HG02840 (cell line): ENCODE measurements at regions not wholly inside any gene's neighbourhood (a gene's known extent, or its start where the extent isn't known, plus 50 kb on each side); places are given as distances from the start of the nearest gene placed in this dataset.
"Not testable (repeated sequence)": the region's sequence is repeated elsewhere in the genome, so short reads cannot be mapped to it uniquely, and the experiment has no call there.

Experiments
- ATAC-seq: cut with Tn5 transposase; IDR thresholded peaks from one replicate; pipeline ENCODE4 v1.9.1; 2021; ENCODE audit warnings: mild to moderate bottlenecking, moderate library complexity, moderate number of reproducible peaks; ENCODE audit not compliant: unreplicated experiment, low FRiP score

DNA sequence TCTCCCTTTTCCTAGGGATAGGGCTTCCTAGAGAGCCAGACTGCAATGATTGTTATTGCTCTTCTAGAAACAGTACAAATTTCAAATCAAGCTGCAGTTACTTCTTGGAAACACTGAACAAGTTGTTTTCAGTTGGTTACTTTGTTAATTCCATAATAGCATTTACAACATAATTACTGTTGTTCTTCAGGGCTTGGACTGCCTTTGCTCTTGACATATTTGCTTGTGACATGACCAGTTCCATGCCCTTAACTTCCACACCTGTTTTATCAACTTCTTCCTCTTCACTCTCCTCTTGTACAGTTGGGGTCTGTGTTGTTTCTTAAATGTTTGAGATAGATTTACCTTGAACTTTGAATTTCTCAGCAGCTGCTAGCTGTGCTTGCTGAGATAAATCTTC, 104.4 kb downstream of the SEC23IP start:
- no peak for ATAC-seq

DNA sequence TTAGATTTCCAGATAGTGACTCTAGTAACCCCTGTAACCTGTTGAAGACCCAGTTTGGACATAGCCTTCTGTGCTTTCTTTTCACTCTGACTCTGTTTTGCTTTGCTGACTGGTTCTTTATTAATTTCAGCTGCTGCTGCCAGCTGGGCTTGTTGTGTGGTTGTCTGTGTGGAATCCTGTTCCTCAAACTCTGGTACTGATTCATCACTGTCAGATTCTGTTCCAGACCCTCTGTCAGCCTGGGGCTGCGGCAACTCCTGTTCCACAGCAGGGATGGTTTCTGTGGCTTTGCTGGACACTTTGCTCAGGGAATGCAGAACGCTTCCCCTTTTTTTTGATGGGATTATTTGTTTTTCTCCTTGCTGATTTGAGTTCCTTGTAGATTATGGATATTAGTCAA, 104.9 kb downstream of the SEC23IP start:
- ATAC-seq, result no peak

DNA sequence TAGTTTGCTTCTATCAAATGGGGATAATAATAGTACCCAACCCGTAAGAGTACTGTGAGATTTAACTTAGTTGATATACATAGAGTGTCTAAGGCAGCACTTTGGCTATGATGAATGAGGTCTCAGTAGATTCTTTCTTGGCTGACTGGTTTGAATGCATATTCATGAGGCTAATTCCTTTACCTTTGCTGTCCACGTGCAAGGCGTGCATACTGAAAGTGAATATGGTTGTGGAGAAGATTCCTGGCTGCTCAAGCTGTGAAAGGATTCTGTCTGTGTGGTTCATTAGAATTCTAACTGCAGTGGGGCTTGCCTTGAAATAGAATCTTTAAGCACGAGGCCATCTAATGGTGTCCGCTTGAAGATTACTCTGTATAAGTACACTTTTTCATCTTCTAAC, 110.3 kb downstream of the SEC23IP start:
- ATAC-seq, result no peak

DNA sequence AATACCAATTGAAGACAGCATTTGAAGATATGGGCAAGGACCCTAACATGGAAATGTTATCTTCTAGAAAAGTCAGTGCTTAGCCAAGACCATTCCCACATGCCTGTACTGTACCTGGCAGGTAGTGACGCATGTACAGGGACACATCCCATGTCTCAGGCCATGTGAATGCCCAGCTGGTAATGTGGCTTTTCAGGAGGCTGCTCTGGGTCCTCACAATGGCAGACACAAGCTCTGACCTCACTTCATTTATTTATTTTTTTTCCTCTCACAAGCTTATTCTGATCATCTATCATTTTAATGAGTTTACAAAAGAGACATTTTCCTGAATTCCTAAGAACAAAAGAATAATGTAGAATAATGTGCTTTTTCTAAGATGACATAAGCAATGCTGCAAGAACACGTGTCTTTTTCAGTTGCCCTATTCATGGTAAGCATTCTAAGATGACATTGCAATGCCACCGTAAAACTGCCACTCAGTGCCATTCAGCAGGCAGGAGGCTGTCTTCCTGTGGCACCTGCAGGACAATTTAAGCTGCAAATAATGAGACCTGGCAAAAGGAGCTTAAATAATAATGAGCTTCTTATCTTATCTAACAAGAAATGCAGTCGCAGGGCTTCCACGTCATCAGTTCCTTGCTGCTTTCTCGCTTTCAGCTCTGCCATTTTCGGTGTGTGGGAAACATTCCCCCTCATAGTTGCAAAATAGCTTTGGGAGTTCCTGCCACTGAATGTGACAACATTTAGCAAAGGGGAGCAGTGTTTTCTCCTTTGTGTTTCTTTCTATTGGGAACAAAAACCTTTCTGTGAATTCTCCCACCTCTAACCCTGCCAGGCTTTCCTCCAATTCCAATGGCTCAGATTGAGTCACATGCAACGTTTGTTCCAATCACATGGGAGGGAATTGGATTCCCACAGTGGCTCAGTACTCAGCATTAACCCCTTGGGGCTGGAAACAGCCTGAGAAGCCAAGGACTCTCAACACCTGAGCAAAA, 113.0 kb downstream of the SEC23IP start:
- no peak for ATAC-seq

DNA sequence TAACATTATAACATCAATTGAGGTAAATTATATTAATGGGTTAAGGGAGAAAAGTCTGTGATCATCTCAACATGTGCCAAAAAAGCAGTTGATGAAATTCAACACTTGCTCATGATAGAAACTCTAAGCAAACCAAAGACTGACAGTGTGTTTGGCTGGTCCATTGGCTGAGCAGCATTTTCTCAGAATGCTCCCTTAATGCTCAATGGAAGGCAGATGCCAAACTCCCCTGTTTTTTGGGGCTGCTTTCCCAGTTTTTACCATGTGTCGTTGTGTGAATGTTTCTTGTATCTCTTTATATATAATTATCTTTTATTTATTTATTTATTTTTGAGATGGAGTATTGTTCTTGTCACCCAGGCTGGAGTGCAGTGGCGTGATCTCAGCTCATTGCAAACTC, 114.7 kb downstream of the SEC23IP start:
- ATAC-seq, result no peak

DNA sequence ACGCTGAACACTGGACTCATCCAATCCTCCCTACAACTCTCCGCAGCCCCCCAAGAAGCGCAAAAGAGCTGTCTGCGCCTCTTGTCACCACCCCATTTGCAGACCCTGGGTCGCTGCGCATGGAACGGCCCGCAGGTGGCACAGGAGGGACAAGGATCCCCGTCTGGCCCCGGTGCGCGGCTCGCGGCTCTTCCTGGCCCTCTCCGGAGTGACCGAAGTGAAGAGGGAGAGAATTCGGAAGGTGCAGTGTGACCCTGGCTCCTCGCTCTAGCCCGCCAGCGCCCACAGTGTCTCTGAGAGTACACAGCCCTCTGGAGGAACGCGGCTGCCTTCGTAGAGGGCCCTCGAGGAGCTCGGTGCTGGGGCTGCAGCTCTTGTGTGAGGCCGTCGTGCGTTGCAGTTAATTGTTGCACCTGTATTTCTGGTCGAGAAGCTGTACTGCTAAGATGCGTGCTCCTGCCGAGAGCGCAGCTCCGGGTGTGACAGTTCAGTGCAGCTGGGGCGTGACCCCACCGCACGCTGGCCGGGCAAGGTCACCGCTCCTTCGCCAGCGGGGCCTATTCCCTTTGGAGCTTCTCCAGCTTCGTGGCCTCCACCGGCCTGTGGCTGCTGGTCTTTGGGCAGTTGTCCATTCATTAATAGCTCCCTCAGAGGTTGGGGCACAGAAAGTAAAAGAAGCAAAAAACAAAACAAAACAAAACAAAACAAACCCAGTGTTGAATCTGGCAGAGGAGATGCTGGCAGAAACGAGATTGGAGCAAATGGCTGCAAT, 119.0 kb downstream of the SEC23IP start:
- ATAC-seq, result no peak

DNA sequence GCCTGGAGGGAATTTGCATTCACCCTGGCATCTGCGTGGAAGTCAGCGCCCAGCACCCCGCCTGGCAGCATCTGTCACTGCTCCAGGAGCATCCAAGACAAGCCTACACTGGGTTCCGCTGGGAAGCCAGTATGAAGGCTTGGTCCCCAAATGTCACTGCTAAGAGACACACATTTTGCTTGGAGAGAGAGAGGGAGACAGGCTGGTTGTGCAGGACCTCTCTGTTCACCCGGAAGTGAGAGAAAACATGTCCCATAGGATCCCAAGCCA, 119.5 kb downstream of the SEC23IP start:
- no peak for ATAC-seq

DNA sequence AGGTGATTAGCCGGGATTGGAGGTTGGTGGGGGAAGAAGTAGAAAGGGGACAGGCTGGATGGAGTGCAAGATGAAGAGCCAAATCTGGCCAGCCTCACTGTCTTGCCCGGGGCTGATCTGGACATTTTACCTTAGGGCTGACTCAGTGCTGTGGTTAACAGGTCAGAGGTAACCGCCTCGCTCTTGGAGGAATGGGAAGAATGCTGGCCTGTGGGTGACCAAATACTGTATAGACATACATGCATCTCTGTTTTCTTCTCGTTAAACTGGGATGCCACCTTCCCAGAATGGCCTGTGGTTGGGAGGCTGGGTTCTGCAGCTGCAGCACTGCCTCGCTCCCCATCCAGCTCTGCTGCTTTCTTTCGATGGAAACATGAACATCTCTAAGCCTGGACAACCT, 120.0 kb downstream of the SEC23IP start:
- no peak for ATAC-seq

DNA sequence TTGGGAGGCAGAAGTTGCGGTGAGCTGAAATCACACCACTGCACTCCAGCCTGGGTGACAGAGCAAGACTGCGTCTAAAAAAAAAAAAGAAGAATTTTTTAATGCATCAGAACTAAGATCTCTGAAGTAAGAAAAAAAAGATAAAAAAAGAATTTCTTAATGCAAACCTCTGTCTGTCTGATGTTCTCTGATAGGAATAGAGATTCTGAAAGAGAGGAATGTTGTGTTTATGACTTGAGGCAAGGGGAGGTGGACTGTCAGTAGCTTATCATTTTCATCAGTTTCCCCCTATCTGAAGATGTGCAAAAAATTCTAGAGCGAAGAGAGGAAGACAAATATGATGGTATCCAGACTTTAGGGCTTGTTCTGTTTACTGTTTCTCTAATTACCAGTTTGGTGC, 121.5 kb downstream of the SEC23IP start:
- ATAC-seq, result no peak

DNA sequence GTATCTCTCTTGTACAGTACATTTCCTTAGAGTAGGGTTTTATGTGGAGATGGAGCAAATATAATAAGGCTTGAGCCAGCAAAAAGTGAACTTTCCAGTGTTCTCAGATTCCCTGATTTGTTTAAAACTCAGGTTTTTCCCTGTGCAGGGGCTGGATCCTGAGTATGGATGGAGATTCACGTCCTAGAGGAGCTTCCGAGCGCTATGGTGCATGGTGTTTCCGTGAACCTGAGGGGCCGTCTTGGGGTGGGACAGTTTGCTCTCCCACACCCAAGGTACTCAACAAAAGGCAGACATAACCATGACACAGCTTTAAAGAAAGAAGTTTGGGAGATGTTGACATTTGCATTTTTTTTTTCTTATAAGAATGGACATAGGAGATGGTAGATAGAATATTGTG, 122.5 kb downstream of the SEC23IP start:
- no peak for ATAC-seq

DNA sequence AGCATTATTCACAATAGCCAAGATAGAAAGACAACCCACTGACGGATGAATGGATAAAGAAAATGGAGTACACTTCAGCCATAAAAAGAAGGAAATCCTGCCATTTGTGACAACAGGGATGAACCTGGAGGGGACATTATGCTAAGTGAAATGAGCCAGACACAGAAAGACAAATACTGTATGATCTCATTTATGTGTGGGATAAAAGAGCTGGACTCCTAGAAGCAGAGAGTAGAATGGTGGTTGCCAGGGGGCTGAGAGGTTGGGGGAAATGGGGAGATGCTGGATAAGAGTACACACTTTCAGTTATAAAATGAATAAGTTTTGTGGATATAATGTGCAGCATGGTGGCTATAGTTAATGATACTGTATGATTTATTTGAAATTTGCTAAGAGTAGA, 124.4 kb downstream of the SEC23IP start:
- ATAC-seq, result no peak

DNA sequence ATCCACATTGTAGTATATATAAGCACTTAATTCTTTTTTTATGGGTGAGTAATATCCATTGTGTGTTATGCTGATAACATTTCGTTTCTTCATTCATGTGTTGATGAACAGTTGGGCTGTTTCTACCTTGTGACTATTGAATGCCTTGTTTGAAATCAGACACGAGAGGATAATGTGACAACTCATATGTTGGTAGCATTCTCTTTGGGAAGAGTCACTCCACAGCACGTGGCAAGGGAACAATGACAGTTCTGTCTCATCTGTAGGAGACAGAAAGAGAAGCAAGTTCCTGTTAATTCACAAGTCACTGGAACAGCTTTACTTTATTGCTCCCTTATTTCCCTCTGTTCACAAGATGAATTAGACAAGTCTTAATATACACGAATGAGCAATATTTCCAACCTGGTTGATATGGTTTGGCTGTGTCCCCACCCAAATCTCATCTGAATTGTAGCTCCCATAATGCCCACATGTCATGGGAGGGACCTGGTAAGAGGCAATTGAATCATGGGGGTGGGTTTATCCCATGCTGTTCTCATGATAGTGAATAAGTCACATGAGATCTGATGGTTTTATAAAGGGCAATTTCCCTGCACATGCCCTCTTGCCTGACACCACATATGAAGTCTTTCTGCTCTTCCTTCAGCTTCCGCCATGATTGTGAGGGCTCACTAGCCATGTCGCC, 125.3 kb downstream of the SEC23IP start:
- ATAC-seq, result no peak

DNA sequence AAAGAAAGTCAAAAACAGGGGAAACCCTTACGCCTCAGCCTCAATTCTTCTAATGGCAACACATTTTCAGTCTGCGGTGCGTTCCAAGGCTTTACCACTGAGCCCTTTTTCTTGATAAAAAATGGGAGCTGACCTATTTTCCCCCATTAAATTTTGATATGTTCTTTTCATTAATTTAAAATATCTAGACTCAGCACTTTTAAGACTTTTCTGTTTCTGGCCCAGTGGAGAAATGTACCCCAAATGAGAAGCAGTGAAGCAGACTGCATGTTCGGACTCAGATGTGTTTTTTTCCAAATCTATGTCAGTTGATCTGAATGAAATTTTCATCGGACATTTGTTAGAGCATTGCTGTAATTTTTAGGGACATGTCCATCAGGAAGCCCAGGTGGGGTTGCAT, 126.2 kb downstream of the SEC23IP start:
- ATAC-seq, result no peak

DNA sequence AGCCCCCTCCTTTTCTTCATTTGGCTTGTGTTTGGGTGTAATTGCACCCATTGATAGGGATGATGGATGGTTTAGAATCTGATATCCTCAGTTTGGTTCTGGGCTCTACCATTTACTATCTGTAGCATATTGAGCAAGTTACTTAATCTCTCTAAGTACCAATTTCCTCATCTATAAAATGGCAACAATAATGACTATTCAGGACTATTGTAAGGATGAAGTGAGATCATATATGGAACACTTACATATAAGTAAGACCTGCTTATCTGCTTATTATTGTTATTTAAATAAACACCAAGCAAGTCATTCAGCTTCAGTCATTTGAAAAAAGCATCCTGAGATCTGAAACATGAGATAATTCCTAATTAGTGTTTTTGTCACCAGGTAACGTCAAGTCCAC, 127.0 kb downstream of the SEC23IP start:
- ATAC-seq, result no peak

DNA sequence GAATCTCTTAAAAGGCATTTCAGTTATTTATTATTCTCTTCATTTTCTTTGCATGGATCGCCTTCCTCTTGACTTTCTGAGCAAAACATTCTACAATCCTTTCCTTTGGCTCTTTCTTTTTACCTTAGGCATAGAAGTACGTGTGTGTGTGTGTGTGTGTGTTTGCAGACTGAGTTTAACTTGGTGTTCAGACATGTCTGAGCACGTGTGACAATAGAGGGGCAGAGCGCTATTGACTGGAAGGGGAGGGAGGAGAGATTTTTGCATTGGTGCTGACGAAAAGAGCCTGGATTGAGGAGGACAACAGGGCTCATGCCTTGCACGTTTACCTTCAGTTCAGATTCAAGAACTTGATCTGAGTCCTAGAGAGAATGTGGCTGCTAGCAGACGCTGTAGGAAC, 129.8 kb downstream of the SEC23IP start:
- ATAC-seq, result no peak

DNA sequence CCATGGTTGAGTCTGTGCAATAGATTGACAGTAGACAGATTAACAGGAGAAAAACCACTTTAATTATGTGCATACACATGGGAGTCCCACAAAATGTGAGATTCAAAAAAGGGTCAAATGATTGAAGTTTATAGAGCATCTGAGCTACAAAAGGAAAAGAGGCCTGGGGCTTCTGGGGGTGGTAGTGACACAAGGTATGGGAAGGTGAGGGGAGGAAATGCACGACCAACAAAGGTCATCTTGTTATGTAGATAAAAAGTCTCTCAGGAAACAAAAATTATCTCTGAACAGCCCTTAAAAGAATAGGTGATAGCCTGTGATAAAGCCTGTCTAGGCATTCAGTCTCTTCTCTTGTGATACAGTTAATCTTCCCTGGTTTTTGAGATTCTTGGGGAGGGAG, 141.7 kb downstream of the SEC23IP start:
- no peak for ATAC-seq

DNA sequence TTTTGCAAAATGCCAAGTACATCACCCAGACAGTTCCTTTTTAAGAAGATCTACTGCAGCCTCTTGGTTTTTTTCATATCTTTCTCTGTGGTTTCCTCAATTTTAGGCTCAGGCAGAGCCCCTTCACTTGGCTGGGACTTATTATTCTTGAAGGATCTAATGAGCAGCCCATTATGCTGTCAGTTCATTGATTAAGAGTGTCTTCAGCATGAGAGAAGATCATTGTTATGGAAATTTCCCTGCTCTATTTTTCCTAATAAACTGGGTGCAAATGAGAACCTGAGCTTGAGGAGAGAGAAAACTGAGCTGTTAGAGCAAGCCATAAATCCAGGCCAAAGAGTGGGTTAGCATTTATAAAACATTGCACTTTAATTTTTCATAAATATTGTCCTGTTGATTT, 146.5 kb downstream of the SEC23IP start:
- ATAC-seq, result no peak

DNA sequence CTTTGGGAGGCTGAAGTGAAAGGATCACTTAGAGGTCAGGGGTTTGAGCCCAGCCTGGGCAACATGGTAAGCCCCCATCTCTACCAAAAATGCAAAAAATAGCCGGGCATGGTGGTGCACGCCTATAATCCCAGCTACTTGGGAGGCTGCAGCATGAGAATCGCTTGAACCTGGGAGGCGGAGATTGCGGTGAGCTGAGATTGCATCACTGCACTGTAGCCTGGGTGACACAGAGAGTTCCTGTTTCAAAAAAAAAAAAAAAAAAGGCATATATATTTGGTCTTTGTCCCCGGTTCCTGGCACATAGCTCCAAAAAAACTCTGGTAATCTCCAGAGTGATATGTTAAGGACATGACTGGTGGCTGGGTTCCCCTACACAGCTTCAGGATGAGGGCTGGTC, 147.3 kb downstream of the SEC23IP start:
- ATAC-seq, result no peak

DNA sequence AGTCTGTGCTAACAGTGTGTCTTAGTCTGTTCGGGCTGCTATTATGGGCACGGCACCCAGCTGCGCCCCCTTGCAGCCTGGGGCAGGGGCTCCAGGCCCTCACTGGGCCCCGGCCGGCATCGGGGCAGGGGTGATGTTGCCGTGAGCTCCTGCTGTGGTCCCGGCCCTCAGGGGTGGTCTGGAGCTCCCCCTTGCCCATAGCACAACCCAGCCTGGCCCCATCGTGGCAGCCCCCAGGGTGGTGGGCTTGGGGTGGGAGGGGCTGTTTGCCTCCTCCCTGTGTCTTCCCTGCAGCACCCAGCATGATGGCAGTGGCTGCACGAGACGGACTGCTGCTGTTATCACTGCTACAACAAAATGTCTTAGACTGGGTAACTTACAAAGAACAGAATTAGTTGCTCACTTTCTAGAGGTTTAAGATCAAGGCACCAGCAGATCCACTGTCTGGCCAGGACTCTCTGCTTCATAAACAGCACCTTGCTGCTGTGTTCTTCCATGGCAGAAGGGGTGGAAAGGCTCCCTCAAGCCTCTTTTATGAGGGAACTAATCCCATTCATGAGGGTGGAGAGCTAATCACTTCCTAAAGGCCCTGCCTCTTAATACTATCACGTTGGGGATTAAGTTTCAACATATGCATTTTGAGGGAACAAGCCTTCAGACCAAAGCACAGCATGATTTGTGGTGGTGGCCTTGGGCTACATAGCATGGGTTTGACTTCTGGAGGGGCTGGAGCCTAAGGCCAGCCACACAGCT, 149.5 kb downstream of the SEC23IP start:
- no peak for ATAC-seq

DNA sequence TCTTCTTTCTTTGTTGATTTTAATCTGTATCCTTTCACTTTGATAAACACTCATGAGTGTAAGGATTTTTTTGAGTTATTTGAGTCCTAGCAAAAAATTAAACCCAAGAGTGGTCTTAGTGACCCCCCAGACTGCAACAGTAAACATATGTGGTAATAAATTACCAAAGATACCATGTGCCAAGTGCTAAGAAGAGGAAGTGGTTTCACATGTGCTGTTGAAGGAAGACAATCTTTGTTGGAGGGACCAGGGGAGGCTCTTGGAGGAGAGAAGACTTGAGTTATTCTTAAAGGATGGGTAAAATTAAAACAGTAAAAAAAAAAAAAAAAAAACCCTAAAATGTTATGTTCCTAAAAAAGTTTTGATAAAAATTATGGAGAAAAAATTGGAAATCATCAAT, 150.2 kb downstream of the SEC23IP start:
- ATAC-seq, result no peak

DNA sequence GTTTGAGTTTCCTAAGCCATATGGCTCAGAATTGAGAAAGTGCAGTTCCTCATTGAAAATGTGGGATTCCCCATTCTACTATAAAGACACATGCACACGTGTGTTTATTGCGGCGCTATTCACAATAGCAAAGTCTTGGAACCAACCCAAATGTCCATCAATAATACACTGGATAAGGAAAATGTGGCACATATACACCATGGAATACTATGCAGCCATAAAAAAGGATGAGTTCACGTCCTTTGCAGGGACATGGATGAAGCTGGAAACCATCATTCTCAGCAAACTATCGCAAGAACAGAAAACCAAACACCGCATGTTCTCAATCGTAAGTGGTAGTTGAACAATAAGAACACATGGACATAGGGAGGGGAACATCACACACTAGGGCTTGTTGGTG, 154.8 kb downstream of the SEC23IP start:
- ATAC-seq, result not testable (repeated sequence)
